Right lobe of liver (tissue), 4 donors: ENCODE measurements at regions not wholly inside any gene's neighbourhood (a gene's known extent, or its start where the extent isn't known, plus 50 kb on each side); places are given as distances from the start of the nearest gene placed in this dataset.

ENCODE experiments used
- POLR2A ChIP-seq: fragments of 450-650 bp; IDR thresholded peaks from one replicate; pipeline ENCODE4 v1.6.1; 2017; ENCODE audit warnings: antibody characterized with exemption, mild to moderate bottlenecking
- TF ChIP-seq, protein P1 (sequence below), 4 donors: fragments of 200-600 bp in 3 of 4; fragments of 450-650 bp in 1 of 4; IDR thresholded peaks; one replicate each; pipeline versions ENCODE4 v1.5.1 to v1.8.0; 2016 to 2022; ENCODE audit warnings: antibody characterized with exemption in 4 of 4, mild to moderate bottlenecking in 2 of 4
- donor health status: DM: no; HTN: no; CAD: no.
- donor health status: DM: no; HTN: no; CAD: no.
- donor health status: DM: no; HTN: yes; CAD: no.

DNA sequence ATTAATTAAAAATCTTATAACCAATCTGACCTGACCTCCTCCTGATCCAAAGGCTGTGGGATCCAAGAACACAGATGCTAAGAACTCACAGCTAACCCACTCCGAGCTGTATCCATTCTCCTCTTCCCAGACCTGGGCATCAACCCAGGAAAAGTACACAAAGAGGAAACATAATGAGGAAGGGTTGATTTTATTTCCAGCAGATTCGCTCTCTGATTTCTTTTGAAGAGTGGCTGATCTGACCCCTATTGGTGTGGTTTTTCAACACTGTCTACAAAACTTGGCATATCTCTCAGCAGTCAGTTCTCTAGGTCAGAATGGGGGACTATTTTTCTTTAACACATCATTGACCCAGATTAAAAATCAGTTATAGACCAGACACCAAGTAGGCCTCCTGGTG lies 201.9 kb upstream of the UBASH3B start:
- TF ChIP-seq, protein P1, sequence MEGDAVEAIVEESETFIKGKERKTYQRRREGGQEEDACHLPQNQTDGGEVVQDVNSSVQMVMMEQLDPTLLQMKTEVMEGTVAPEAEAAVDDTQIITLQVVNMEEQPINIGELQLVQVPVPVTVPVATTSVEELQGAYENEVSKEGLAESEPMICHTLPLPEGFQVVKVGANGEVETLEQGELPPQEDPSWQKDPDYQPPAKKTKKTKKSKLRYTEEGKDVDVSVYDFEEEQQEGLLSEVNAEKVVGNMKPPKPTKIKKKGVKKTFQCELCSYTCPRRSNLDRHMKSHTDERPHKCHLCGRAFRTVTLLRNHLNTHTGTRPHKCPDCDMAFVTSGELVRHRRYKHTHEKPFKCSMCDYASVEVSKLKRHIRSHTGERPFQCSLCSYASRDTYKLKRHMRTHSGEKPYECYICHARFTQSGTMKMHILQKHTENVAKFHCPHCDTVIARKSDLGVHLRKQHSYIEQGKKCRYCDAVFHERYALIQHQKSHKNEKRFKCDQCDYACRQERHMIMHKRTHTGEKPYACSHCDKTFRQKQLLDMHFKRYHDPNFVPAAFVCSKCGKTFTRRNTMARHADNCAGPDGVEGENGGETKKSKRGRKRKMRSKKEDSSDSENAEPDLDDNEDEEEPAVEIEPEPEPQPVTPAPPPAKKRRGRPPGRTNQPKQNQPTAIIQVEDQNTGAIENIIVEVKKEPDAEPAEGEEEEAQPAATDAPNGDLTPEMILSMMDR (IDR thresholded peaks at IDR 0.05) = peak in 1 of 4 donors; percentile 12
- no peak for TF ChIP-seq POLR2A
